GM19035 (cell line): ENCODE measurements at regions not wholly inside any gene's neighbourhood (a gene's known extent, or its start where the extent isn't known, plus 50 kb on each side); places are given as distances from the start of the nearest gene placed in this dataset.

Experiments used
- ATAC-seq: cut with Tn5 transposase; IDR thresholded peaks from one replicate; pipeline ENCODE4 v1.9.1; 2021; ENCODE audit not compliant: unreplicated experiment

DNA sequence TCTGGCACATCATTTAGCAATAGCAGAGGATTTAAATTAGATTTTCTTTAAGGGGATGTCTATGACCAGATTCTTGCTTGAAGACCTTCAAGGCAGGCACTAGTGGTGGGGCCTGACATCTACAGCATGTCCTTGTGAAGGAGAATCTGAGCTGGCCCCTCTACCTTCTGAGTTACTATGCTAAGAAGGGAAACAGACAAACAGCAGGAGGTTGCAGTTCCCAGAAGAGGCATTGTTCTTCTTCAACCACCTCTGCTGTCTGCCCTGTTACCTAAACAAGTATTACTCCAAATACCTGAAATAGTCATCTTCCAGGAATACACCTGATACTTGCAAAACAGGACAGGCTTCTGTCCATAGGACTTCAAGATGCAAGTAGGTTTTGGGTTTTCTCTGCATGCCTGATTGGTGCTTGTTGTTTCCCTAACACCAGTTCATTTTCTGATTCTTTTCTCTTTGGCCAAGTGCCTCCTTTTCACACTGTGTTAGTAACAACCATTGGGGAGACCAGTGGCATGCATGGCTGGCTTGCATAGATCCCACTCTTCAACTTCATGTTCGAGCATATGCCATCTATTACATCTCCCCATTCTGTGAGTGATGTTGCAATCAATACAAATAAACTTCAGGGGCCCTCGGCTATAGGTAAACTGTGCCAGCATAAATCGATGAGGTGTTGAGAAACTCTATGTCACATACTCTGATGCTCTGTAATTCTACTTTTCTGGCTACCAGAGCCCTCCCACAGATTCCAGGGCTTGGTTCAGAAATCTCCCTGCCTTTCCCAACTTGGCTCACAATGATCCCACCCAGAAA lies 93.0 kb upstream of the DUSP10 start:
- ATAC-seq: no peak

DNA sequence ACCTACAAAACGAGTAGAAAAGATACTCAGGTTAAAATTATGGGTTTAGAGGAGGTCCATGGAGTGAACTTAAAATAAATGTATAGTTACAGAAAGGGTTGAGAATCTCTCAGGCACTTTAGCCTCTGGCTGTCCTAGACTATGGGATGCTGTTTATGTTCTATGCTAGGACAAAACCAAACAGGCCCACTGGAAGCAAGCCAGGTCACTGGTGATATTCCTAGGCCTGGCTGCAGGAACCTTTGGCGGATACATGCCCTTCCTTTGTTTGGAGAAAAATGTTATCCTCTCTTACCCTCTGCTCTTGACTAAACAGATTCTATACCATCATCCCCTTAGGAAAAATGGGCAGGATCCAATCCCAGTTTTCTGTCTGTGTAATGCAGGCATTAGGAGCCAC lies 90.7 kb upstream of the DUSP10 start:
- ATAC-seq: no peak

DNA sequence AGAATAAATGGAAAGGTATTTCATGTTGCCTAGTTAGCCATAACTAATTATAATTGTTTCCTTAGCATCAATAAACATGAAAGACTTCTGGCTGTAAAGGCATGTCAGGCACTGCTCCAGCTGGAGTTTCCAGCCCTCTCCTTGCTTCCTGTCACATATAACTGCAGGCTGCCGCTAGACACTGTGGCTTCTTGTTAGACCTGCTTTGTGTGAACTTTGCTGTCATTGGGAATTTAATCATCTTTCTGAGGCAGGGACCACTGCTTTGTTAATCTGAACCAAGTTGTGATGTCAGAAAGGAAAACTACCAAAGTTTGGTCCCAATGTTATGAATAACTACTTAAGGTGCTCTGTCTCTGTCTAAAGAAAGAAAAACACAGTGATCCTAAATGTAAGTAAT lies 90.3 kb upstream of the DUSP10 start:
- ATAC-seq: no peak

DNA sequence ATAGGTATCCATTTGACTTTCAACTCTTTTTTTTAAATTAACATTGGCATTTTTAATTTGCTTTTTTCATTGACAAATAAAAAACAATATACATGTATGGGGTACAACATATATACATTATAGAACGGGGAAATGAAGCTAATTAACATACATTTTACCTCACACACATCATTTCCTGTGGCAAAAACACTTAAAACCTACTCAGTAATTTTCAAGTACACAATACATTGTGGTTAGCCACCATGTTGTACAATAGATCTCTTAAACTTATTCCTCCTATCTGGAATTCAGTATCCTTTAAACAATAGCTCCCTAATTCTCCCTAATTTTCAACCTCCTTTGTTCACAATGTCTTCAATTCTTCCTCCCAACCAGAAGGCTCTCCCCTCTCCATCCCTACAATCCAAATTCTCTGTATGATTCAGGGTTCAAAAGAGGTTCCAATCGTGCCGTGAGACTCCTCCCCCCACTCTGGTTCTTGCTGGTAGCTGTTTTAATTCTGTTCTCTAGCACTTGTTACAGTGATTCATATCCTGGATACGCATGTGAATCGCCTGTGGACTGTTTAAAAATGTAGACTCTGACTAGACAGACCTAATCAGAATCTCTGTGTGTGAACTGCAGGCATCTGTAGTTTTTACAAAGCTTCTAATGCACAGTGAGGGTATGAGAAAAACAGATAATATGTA lies 87.6 kb upstream of the DUSP10 start:
- no peak for ATAC-seq

DNA sequence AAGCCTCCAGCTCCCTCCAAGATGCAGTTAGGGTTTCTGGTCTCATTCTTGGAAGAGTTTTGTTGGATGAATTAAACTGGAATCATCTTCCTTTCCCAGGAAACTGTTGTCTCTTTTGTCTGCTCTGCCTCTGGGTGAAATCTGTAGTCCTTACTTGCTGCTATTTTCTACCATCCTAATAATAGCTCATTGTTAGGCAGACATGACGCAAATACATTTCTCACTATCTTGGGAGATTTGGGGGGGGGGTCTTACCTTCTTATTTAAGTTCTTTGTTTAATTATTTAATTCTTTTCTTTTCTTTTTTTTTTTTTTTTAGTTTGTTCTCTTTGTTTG lies 85.4 kb upstream of the DUSP10 start:
- ATAC-seq: no peak

DNA sequence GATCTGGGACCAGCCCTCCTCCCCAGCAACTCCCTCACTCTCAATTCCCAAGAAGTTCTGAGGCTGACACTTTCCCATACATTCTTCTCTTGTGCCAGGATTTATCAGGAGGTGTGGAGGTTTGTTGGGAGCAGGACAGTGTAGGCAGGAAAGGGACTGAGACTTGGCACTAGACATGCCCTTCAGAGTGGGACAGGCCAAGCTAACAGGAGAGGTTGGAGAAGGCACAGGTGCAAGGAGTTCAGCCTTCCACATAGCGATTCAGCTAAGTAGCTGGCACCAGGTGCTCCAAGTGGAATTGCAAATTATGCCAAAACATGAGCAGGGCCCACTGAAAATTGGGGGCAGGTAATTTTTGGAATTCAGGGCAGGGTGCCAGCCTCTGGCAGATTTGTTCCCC lies 83.0 kb upstream of the DUSP10 start:
- ATAC-seq: no peak

DNA sequence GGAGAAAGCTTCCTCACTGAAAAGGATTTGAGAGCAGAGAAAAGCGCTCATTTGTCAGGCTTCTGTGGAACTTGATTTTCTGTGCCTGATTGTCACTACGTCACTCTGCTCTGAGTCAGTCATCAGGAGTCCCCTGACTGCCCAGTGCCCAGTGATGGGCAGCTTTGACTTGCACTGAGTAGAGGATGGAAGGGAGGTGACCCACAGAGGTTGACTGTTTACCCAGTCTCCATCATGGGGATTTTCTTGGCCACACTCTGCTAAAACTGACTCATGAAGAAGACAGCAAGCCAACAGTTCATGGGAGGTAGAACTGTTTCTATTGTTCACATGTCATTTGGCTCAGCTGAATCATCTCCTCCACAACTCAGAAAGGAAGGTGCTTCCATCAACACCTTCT lies 82.1 kb upstream of the DUSP10 start:
- peak; percentile 40 for ATAC-seq

DNA sequence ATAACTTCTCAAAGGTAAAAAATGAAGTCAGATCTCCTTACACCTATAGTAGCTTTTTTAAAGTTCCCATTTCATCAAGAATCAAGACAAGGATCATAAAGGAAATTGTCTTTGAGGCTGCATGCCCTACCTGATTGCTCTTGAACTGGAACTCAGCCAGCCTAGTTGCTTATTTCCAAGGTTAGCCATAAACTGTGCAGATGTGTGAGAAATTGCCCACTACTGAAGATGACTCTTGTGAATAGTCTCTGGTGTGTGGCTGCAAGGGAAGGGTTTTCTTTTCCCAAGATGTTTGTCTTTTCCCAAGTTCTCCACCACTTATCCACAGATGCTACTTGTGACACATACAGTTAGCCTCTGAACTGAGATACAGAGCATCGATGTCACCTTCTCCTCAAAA lies 81.7 kb upstream of the DUSP10 start:
- ATAC-seq: peak; percentile 14

DNA sequence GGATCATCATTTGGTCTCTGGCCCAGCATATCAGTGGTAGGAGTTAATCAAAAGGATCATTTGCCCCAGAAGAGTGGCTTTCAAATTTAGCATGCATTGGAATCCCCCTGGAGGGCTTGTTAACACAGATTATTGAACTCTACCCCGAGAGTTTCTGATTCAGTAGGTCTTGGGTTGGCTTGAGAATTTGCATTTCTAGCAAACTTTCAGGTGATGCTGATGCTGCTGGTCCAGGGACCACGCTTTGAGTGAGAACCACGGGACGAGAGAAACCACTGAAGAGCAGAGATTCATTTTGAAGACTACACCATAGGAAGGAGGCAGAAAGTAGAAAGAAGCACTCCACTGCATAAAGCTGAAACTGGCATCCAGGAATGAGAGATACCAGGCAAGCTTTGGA lies 81.3 kb upstream of the DUSP10 start:
- ATAC-seq: peak; percentile 74

DNA sequence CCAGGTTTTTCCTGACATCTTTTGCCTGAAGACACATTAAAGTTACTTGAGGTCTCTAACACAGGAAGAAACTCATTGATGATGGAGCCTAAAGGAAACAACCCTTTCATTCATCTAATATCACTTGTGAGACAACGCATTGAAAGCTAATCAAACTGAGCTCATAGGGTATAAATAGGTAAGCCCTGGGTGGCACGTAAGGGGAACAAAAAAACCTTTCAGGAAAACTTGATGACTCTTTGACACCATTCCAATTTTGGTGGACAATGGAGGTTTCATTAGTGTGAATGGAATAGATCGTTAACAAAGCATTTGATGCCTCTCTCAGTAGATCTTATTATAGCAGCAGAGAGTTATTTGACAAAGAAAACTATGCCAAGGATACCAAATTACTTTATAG lies 80.7 kb upstream of the DUSP10 start:
- no peak for ATAC-seq

DNA sequence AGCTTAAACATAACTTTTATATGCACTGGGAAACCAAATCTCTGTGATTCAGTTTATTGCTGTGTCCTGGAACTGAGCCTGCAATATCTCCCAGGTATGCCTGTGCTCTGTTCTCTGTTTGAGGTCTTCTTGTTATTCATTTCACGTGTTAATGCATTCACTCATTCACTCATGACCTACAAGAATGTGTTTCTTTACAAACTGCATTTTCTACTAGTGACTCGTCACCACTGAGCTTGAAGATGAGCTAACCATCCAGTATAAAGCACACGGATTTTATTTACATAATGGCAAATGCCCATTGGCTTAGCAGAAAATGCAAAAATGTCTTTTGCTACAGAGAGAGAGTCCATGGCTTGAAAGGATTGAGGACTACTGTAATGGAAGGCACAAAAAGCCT lies 75.0 kb upstream of the DUSP10 start:
- ATAC-seq: no peak

DNA sequence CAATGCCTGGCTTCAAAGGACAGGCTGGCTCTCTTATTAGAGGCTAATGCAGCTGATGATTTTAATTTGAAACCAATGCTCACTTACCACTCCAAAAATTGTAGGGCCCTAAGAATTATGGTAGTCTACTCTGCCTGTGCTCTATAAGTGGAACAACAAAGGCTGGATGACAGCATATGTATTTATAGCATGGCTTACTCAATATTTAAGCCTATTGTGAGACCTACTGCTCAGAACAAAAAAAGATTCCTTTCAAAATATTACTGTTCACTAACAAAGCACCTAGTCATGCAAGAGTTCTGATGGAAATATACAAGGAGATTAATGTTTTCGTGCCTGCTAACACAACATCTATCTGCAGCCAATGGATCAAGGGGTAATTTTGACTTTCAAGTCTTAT lies 73.8 kb upstream of the DUSP10 start:
- ATAC-seq: no peak

DNA sequence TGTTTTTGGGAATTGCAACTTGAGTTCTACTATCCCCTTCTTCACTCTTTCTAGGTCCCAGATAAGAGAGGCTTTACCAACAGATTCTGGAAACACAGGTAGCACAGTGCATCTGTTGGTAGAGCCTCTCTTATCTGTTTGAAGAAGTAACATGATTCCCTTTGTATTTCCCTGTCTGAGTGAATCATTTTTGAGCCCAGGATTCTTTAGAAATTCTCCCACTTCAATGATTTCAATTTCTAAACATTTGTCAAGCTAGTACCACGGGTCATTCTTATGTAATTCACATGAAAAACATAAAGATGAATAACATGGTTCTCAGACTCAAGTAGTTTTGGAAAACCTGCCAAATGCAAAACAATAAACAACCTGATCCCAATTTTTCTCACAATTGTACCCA lies 72.0 kb upstream of the DUSP10 start:
- no peak for ATAC-seq

DNA sequence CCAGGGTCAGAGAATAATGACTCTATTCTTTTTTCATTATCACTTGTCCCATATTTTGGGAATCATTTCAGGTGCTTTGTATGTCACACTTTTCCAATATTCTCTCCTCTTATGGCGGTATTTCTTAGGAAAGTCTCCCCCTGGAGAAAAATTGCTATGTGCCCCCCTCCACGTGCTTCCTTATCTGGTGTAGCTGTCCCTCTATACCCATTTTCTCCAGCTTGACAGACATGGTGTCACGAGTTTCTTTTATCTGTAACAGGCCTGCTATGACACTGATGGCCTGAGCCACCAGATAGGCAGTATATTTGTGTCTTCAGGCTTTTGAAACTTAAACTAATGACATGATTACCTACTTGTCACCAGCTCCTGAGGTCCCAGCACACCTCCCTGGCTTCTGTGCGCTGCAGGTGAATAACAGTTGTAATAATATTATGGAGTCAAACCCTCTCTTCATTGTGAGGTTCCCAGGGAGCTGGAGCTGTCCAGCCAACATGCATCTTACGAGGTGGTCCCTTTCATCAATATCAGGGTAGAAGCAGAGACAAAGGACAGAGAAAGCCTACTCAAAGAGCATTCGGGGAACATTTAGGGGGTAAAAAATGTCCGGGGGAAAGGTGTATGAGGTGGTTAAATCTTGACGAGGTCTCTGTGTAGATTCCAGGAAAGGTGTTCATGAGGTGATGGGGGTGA lies 71.2 kb upstream of the DUSP10 start:
- no peak for ATAC-seq

DNA sequence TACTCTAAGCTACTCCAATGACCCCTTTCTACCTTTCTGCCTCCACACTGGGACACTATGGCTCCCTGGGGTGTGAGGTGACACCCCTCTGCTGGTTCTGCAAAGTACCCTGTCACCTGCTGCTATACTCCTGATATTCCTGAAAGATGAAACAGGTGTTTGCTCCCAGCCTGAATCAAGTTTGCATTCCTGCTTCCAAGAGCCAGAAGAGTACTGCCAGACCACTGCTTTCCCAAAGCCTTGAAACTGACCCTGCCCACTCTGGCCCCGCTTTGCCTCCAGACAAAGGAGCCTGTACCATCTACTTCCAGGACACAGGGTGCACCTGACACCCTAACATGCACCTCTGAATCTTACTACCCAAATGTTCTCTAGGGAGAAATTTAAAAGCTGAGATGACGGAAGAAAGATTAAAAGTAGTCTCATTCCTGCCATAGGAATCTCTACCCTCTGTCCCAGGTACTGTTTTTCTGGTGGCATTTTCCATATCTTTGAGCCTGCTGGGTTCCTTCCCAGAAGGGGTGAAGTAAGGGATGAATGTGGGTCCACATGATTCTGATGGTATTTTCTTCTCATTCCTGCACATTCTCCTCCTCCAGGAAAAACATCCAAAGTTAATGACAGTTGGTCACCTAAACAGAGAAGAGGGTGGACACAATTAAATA lies 70.3 kb upstream of the DUSP10 start:
- no peak for ATAC-seq

DNA sequence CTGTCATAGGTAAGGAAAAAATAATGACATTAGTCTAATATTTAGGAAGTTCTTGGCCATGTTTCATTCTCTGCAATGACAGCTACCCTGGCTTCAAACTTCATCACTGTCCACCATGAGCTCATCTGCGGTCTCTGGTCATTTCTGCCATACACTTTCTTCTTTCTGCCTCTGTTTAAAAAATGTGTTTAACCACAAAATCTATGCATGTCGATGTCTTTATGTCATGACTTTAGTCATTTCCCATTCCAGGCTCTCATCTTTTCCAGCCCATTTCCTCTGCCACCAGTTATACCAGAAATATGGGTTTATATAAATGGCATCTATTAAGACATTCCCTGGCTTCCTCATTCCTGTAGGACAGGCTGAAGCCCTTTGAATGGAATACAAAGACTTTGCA lies 68.5 kb upstream of the DUSP10 start:
- ATAC-seq: no peak

DNA sequence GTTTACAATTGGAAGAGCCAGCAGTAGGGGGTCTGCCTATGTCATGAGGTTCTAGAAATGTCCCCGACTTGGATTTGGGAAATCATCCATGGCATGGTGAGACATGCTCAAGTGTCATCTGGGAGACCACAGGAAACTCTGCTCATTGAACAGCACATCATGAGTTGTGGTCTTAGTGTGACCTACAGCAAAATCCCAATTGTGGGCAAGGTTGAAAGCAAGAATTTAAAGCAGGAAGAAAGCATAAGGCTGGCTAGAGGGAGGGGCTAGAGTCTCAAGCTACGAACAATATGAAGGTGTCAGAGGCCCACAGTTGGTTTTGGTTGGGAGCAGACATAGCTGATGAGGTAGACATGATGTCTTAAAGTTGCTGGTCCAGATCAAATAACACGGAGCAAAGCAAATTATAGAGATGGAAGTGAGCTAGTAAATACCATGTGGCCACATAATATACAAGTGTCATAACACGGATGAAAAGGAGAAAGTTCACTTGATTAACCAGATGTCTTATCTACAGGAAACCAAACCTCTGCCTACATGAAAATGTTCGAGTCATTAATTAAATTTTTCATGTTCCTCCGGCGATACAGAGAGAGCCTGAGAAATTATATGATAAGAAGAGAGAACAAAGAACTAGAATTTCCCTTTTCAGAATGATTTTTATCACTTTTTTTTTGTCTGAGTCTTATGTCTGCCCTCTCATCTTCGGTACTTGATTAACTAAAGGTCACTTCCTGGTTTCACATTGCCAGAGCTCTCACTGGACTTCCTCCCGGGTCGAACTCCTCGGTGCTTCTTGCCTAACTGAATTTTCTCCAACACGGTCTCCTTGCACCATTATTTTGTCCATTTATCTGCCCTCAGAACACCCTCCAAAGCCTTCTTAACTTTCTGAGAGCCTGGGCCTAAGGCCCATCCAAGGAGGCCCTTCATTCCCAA lies 67.5 kb upstream of the DUSP10 start:
- no peak for ATAC-seq

DNA sequence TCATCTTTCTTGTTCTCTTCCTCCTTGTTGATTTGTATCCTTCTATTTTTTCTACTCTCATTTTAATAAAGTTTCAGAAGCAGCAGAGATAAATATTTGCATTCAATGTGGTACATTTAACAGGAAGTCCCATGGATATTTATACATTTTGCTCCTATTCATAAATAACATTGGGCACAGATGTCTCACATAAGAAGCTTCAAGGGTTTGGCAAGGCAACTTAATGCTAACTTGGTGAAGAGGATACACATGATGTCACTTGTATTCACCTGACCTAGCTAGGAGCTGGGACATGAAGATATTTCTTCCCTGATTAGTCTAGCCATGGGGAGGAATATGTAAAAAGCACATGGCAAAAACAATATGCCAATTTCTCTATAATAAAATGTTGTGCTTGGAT lies 65.1 kb upstream of the DUSP10 start:
- ATAC-seq: no peak

DNA sequence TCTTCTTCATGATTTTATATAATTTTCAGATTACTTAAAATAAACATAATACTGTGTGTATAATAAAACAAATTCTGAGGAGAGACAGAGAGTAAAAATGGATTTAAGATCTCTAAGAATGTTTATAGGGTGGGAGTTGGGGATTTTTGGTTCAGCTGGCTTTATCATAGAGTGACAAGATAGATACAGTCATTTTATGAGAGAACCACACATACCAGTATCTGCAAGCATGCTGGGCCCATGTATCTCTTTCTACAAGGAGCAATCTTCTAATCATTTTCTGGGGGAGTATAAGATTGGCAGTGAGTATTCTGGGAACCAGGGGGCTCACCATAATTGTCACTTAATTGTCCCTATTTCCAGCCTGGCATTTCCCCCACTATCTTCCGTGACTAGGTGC lies 64.3 kb upstream of the DUSP10 start:
- no peak for ATAC-seq

DNA sequence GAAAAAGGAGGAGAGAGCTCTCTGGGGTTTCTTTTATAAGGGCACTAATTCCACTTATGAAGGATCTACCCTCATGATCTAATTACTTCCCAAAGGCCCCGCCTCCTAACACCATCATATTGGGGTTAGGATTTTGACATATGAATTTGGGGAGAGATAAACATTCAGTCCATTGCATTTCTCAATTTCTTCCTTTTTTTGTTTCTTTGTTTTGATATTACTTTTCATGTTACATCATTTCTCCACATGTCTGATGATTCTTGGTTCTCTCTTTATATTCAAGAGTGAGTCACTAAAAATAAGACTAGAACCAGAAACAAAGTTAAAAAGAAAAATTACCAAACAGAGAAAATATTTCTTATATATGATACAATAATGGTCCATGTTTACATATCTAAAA lies 63.2 kb upstream of the DUSP10 start:
- no peak for ATAC-seq

DNA sequence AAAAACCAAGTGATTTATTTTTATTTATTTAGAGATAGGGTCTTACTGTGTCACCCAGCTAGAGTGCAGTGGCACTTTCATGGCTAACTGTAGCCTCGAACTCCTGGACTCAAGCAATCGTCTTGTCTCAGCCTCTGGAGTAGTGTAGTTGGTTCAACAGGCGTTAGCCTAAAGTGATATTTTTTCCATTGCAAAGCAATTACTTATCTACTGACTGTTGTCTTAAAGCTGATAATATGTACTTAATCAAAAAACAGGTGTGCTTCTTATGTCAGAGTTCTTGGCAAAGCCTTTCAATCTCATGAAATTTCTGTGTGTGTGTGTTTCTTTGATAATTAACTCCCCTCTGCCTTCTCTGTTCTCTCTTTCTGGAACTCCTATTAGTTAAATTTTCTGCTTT lies 62.4 kb upstream of the DUSP10 start:
- no peak for ATAC-seq
